Epithelial cell of esophagus (primary cell): ENCODE measurements at regions not wholly inside any gene's neighbourhood (a gene's known extent, or its start where the extent isn't known, plus 50 kb on each side); places are given as distances from the start of the nearest gene placed in this dataset.
A peak's percentile ranks its signal among the peaks of the same experiment; 100 is the strongest.

Experiments used
- DNase-seq: peaks from one replicate; pipeline ENCODE4 v3.0.0; 2010; ENCODE audit warnings: low read depth
- H3K4me3 ChIP-seq: 2 replicates; pipeline ENCODE4 v1.5.1; 2011; ENCODE audit warnings: mild to moderate bottlenecking, low read length, control low read depth
- CTCF ChIP-seq: IDR thresholded peaks from 2 replicates; pipeline ENCODE4 v1.5.1; 2011; ENCODE audit warnings: low read depth, mild to moderate bottlenecking, low read length, control low read depth, inconsistent platforms; ENCODE audit not compliant: insufficient read depth; ENCODE audit errors: missing control alignments

GRCh38 chr10:57983281-57983791 lies 284.4 kb downstream of the IPMK start:
- DNase-seq = peak; percentile 48
- TF ChIP-seq CTCF = no peak
- no peak overlapping the region for H3K4me3 ChIP-seq

GRCh38 chr10:57982091-57982490 lies 285.6 kb downstream of the IPMK start:
- no peak overlapping the region for H3K4me3 ChIP-seq
- no peak for DNase-seq
- TF ChIP-seq CTCF = no peak

- no peak for TF ChIP-seq CTCF
- no peak for DNase-seq
- no peak overlapping the region for H3K4me3 ChIP-seq
These were observed 287.7 kb downstream of the IPMK start for GRCh38 chr10:57979956-57980355.

GRCh38 chr10:57979491-57979890 lies 288.2 kb downstream of the IPMK start:
- no peak for TF ChIP-seq CTCF

GRCh38 chr10:57977262-57977661 lies 290.4 kb downstream of the IPMK start:
- H3K4me3 ChIP-seq = no peak overlapping the region
- TF ChIP-seq CTCF = no peak
- DNase-seq = no peak

More at GRCh38 chr10:57979491-57979890, 288.2 kb downstream of the IPMK start:
- no peak for DNase-seq
- no peak overlapping the region for H3K4me3 ChIP-seq

- no peak for TF ChIP-seq CTCF
- DNase-seq = peak; percentile 31
These were observed 294.2 kb downstream of the IPMK start for GRCh38 chr10:57973451-57973850.

GRCh38 chr10:57972783-57973182 lies 294.9 kb downstream of the IPMK start:
- DNase-seq = no peak
- no peak for TF ChIP-seq CTCF
- H3K4me3 ChIP-seq = no peak overlapping the region

More at GRCh38 chr10:57973451-57973850, 294.2 kb downstream of the IPMK start:
- H3K4me3 ChIP-seq = no peak overlapping the region
